Hepatocyte (in vitro differentiated cells): ENCODE measurements at regions not wholly inside any gene's neighbourhood (a gene's known extent, or its start where the extent isn't known, plus 50 kb on each side); places are given as distances from the start of the nearest gene placed in this dataset.

Experiments used
- DNase-seq: peaks from one replicate; pipeline ENCODE4 v3.0.0-alpha.2; 2016; ENCODE audit warnings: low spot score
- H2AFZ ChIP-seq: fragments of 200-600 bp; sonication (generic); 2 replicates; pipeline ENCODE4 v1.6.0; 2016; ENCODE audit warnings: antibody characterized with exemption, mild to moderate bottlenecking
- H3K27ac ChIP-seq: fragments of 200-600 bp; sonication (generic); 2 replicates; pipeline ENCODE4 v1.5.1; 2016; ENCODE audit warnings: mild to moderate bottlenecking
- H3K27me3 ChIP-seq: fragments of 200-600 bp; sonication (generic); 2 replicates; pipeline ENCODE4 v1.6.1; 2016
- H3K36me3 ChIP-seq: fragments of 200-600 bp; sonication (generic); replicated peaks from 2 replicates; pipeline ENCODE4 v1.5.1; 2016; ENCODE audit warnings: low read depth; ENCODE audit not compliant: insufficient read depth
- H3K4me1 ChIP-seq: fragments of 200-600 bp; sonication (generic); 2 replicates; pipeline ENCODE4 v1.5.1; 2016; ENCODE audit warnings: mild to moderate bottlenecking, moderate library complexity; ENCODE audit not compliant: insufficient read depth
- H3K4me2 ChIP-seq: fragments of 200-600 bp; sonication (generic); 2 replicates; pipeline ENCODE4 v1.6.0; 2016
- H3K4me3 ChIP-seq: fragments of 200-600 bp; sonication (generic); 2 replicates; pipeline ENCODE4 v1.5.1; 2016; ENCODE audit warnings: mild to moderate bottlenecking
- H3K79me2 ChIP-seq: fragments of 200-600 bp; sonication (generic); 2 replicates; pipeline ENCODE4 v1.6.0; 2017; ENCODE audit warnings: mild to moderate bottlenecking
- H3K9me2 ChIP-seq: fragments of 200-600 bp; sonication (generic); replicated peaks from 2 replicates; pipeline ENCODE4 v1.6.0; 2017; ENCODE audit warnings: mild to moderate bottlenecking; ENCODE audit not compliant: insufficient read depth
- H3K9me3 ChIP-seq: fragments of 200-600 bp; sonication (generic); 2 replicates; pipeline ENCODE4 v1.5.1; 2016; ENCODE audit warnings: low read depth, mild to moderate bottlenecking
- H4K20me1 ChIP-seq: fragments of 200-600 bp; sonication (generic); 2 replicates; pipeline ENCODE4 v1.6.0; 2016; ENCODE audit warnings: mild to moderate bottlenecking; ENCODE audit not compliant: insufficient read depth, poor library complexity, severe bottlenecking
- EZH2 ChIP-seq: fragments of 200-600 bp; sonication (generic); IDR thresholded peaks from 2 replicates; pipeline ENCODE4 v1.6.1; 2016; ENCODE audit warnings: antibody characterized with exemption, mild to moderate bottlenecking, borderline replicate concordance
- EZH2phosphoT487 ChIP-seq: fragments of 200-600 bp; sonication (generic); IDR thresholded peaks from one replicate; pipeline ENCODE4 v1.6.1; 2018; ENCODE audit warnings: antibody characterized with exemption, mild to moderate bottlenecking, low read depth, moderate library complexity; ENCODE audit not compliant: unreplicated experiment, severe bottlenecking
- WGBS: methylation state at CpG from one replicate; pipeline ENCODE4 v1.1.6; 2016; ENCODE audit warnings: low lambda C conversion rate; ENCODE audit errors: missing lambda C conversion rate; 5-methylcytosine and 5-hydroxymethylcytosine counted together
- TF ChIP-seq, protein P1 (sequence below): fragments of 200-600 bp; sonication (generic); IDR thresholded peaks from 2 replicates; pipeline ENCODE4 v1.5.1; 2016; ENCODE audit warnings: antibody characterized with exemption, mild to moderate bottlenecking; ENCODE audit not compliant: poor library complexity

DNA sequence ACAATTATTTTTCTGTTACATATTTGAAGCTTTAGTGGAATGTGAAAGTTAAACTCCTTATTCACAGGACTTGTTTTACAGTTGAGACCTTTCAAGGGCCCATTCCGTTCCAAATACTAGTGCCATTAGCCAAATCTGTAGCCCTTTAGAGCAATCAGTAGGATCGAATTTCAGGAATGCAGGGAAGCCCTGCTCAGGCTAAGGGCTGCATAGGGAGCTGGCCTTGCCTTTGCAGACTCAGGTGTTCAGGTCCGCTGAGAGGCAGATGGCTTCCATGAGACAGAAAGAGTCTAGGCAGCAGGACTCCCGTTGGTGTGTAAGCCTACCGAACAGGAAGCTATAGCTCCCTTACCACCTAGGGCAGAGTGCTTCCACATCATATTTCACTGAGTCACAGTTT is 150.1 kb upstream of the SLC27A6 start:
- WGBS, result 48% methylated on average over 5 of the region's 5 CpGs
- TF ChIP-seq EZH2phosphoT487, result no peak
- TF ChIP-seq, protein P1, sequence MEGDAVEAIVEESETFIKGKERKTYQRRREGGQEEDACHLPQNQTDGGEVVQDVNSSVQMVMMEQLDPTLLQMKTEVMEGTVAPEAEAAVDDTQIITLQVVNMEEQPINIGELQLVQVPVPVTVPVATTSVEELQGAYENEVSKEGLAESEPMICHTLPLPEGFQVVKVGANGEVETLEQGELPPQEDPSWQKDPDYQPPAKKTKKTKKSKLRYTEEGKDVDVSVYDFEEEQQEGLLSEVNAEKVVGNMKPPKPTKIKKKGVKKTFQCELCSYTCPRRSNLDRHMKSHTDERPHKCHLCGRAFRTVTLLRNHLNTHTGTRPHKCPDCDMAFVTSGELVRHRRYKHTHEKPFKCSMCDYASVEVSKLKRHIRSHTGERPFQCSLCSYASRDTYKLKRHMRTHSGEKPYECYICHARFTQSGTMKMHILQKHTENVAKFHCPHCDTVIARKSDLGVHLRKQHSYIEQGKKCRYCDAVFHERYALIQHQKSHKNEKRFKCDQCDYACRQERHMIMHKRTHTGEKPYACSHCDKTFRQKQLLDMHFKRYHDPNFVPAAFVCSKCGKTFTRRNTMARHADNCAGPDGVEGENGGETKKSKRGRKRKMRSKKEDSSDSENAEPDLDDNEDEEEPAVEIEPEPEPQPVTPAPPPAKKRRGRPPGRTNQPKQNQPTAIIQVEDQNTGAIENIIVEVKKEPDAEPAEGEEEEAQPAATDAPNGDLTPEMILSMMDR, result no peak
- no peak for TF ChIP-seq EZH2
- no peak overlapping the region for H2AFZ ChIP-seq

DNA sequence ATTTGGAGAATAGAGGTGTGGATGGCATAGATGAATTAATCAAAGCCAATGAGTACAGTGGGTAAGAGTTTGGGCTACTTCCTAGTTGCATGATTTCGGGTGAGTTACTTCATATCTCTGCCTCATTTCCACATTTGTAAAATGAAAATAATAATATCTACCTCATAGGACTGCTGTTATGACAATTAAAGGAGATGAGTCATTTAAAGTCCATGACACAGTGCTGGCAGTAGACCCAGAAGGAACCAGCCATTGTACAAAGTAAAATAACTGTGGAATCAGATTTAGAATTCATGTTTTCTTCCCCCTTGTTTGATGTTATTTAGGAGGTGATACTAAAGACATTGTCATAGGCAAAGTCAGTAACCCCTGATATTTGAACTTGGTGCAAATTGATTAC is 139.5 kb upstream of the SLC27A6 start:
- Histone ChIP-seq H3K4me2 (no peak overlapping the region), H3K36me3 (no peaks in the 10 kb centered on the region), H3K4me3 (no peak overlapping the region), H3K79me2 (no peaks in the 10 kb centered on the region), H3K9me3 (no peaks in the 10 kb centered on the region), H3K27ac (no peak overlapping the region), H4K20me1 (no peaks in the 10 kb centered on the region), H3K27me3 (no peaks in the 10 kb centered on the region), H3K4me1 (no peaks in the 10 kb centered on the region), H3K9me2 (no peaks in the 10 kb centered on the region), H2AFZ (no peak overlapping the region)
- WGBS, result 96% methylated on average over 1 of the region's 1 CpG
- DNase-seq, result no peak
- no peak for TF ChIP-seq EZH2phosphoT487
- TF ChIP-seq EZH2, result no peak
- TF ChIP-seq, protein P1, result no peak

More for the DNA sequence above, 150.1 kb upstream of the SLC27A6 start:
- Histone ChIP-seq H3K79me2 (no peaks in the 10 kb centered on the region), H3K4me3 (no peak overlapping the region), H3K9me2 (no peaks in the 10 kb centered on the region), H3K36me3 (no peaks in the 10 kb centered on the region), H3K4me1 (no peaks in the 10 kb centered on the region), H4K20me1 (no peaks in the 10 kb centered on the region), H3K9me3 (no peaks in the 10 kb centered on the region), H3K27ac (no peak overlapping the region), H3K27me3 (no peaks in the 10 kb centered on the region), H3K4me2 (no peak overlapping the region)
- DNase-seq, result no peak

DNA sequence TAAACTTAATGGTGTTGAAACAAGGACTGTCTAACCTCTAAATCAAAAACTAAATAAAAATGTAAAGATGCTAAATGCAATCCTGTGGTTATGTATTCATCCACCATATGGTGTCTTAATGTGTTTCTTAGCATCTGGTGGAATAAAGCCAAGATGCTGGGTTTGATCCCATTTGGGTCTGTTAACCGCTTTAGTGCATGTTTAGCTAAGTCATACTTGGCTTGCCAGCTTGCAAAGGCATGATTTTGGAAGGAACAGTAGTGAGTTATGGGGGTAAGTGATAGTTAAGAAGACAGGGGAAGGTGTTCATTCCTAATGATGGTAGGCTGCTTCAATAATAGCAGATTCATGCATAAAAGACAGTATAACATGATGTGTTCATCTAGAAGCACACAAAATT is 139.0 kb upstream of the SLC27A6 start:
- WGBS, result 92% methylated on average over 1 of the region's 1 CpG
- Histone ChIP-seq H3K4me2 (no peak overlapping the region), H4K20me1 (no peaks in the 10 kb centered on the region), H3K9me2 (no peaks in the 10 kb centered on the region), H3K9me3 (no peaks in the 10 kb centered on the region), H3K79me2 (no peaks in the 10 kb centered on the region), H2AFZ (no peak overlapping the region), H3K4me1 (no peaks in the 10 kb centered on the region), H3K36me3 (no peaks in the 10 kb centered on the region), H3K27ac (no peak overlapping the region), H3K4me3 (no peak overlapping the region), H3K27me3 (no peaks in the 10 kb centered on the region)
- TF ChIP-seq EZH2 (no peak), EZH2phosphoT487 (no peak)
- TF ChIP-seq, protein P1, result no peak
- no peak for DNase-seq

DNA sequence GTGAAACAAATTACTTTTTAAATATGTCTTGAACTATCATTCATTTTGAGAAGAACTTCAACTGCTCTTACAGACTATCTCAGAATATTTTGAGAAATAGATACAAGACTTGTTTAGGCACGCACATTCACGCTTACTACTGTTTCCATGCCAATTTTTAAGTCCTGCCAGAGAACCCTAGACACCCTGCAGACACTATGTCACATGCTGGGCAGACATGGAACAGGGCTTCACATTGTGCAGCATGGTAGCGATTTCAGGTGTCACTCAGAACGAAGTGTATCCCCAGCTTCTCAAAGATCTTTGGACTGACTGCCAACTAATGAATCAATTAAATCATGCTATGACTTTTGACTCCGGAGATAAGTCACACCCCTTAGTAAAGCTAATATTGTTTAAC is 128.7 kb upstream of the SLC27A6 start:
- no peaks in the 10 kb centered on the region for H3K79me2 ChIP-seq
- no peaks in the 10 kb centered on the region for H3K4me1 ChIP-seq
- H4K20me1 ChIP-seq, result no peaks in the 10 kb centered on the region
- no peaks in the 10 kb centered on the region for H3K36me3 ChIP-seq
- H3K9me2 ChIP-seq, result no peaks in the 10 kb centered on the region
- H3K4me2 ChIP-seq, result no peak overlapping the region
- H3K4me3 ChIP-seq, result no peak overlapping the region
- no peaks in the 10 kb centered on the region for H3K9me3 ChIP-seq
- H3K27me3 ChIP-seq, result no peaks in the 10 kb centered on the region
- WGBS, result 87% methylated on average over 5 of the region's 5 CpGs
- TF ChIP-seq, protein P1, result no peak
- TF ChIP-seq EZH2 (no peak), EZH2phosphoT487 (no peak)
- H3K27ac ChIP-seq, result no peak overlapping the region
- no peak overlapping the region for H2AFZ ChIP-seq
- no peak for DNase-seq
